GM12872 (cell line): ENCODE measurements at regions not wholly inside any gene's neighbourhood (a gene's known extent, or its start where the extent isn't known, plus 50 kb on each side); places are given as distances from the start of the nearest gene placed in this dataset.

Experiments used
- TF ChIP-seq, protein P1 (sequence below): IDR thresholded peaks from 3 replicates; pipeline ENCODE4 v1.5.1; 2011; ENCODE audit warnings: low read depth, mild to moderate bottlenecking, low read length, moderate library complexity; ENCODE audit not compliant: insufficient read depth

DNA sequence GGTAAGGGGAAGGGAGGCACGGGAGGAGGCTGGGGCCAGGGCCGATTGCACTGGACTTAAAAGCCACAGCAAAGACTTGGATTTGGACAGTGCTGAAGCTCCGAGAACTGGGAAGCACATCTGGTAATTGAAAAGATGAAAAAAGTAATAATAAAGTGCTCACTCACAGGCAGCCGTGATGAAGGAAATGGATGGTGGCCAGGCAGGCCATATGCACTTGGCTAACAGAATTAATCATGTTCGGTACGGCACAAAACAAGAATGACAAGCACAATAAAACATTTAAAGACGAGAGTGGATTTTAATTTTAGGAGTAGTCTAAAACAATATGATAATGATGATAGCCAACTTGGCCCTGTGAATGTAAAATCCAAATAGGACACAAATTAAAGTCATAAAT, 154.3 kb downstream of the VRK1 start:
- TF ChIP-seq, protein P1, sequence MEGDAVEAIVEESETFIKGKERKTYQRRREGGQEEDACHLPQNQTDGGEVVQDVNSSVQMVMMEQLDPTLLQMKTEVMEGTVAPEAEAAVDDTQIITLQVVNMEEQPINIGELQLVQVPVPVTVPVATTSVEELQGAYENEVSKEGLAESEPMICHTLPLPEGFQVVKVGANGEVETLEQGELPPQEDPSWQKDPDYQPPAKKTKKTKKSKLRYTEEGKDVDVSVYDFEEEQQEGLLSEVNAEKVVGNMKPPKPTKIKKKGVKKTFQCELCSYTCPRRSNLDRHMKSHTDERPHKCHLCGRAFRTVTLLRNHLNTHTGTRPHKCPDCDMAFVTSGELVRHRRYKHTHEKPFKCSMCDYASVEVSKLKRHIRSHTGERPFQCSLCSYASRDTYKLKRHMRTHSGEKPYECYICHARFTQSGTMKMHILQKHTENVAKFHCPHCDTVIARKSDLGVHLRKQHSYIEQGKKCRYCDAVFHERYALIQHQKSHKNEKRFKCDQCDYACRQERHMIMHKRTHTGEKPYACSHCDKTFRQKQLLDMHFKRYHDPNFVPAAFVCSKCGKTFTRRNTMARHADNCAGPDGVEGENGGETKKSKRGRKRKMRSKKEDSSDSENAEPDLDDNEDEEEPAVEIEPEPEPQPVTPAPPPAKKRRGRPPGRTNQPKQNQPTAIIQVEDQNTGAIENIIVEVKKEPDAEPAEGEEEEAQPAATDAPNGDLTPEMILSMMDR: no peak

DNA sequence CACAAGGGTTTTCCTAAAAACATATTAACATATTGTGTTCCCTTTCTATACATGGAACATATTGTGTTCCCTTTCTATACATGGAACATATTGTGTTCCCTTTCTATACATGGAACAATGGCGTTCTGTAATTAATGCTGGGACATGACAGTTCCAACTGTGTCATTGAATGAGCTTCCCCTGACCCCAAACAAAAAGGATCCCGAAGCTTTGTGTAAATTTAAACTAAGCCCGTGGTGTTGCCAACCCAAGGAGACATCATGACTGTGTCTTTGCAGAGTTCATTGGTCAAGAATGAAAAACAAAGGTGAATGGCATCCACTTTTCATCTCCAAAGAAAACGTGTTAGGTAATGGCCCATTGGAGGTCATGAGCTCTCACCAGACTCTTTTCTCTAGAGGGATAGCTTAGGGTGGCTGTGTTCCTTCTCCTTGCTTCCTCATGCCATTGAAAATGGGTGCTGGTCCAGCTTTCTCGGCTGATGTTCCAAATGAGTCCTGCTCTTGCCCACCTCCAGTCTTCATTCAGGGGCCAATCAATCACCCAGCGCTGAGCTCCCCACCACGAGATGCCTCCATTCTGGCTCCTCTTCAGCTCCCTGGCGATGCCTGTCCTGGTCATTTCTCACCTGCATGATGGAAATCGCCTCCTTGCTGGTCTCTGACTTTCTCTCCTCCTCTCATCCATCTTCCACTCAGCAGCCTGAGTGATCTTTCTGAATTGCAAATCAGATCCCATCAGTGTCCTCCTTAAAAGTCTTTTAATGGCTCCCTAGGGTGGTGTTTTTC, 156.1 kb downstream of the VRK1 start:
- TF ChIP-seq, protein P1: no peak

- TF ChIP-seq, protein P1: no peak
These were observed 156.6 kb downstream of the VRK1 start for GRCh38 chr14:96953875-96954185.

DNA sequence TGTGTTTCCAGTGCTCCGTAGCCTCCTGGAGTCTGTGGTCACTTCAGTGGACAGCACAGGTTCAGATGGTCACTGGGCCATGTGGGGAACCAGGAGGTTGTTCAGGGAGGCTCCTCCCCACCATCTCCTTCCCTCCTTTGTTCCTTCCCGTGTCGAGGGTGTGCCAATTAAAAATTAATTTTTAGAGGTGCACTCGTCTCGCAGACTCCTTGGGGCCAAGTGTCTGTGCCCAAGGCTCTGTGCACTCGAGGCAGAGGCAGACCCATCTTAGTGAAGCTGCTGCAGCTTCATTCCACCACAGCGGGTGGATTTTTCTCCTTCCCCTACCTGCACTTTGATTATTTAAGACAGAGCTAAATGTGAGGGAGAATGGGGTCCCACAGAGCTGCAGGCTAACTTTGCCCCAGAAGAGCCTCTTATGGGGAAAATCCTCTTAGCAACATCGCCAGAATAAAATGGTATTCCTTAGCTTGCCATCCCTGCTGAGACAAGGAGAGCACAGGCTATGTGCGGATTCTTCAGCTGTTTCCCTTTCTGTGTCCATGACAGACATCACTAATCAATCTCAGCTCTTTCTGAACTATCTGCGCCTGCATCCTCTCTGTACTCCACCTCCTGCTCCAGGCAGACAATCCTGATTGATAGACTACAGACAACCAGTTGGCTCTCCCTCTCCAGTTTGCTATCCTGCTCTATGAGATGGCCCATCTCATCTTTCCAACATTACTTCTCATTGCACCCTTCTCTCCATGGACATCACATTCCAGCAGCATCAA, 159.5 kb downstream of the VRK1 start:
- TF ChIP-seq, protein P1: no peak

- TF ChIP-seq, protein P1: no peak
These were observed 160.9 kb downstream of the VRK1 start for GRCh38 chr14:96958057-96958456.

GRCh38 chr14:96959992-96960391, 162.8 kb downstream of the VRK1 start:
- TF ChIP-seq, protein P1: no peak

DNA sequence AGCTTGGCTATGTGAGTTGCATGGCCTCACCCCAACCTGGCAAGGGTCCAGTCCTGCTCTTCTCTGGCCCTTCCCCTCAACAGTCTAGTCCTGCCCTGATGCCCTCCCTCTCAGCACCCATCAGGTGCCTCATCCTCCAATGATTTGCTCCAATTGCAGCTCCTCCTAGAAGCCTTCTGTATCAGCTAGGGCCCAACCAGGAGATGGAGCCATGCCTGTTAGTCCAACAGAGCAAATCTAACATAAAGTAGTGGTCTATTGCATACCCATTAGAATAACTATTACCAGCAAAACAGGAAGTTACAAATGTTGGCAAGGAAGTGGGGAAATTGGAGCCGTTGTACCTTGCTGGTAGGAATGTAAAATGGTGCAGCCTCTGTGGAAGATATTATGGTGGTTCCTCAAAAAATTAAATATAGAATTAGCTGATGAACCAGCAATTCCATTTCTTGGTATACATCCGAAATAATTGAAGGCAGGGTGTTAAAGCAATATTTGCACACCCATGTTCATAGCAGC, 163.5 kb downstream of the VRK1 start:
- TF ChIP-seq, protein P1: no peak
